H9 (cell line): ENCODE measurements at regions not wholly inside any gene's neighbourhood (a gene's known extent, or its start where the extent isn't known, plus 50 kb on each side); places are given as distances from the start of the nearest gene placed in this dataset.

Source experiments
- DNase-seq: peaks from one replicate; pipeline ENCODE4 v3.0.0-alpha.2; 2017
- H2AFZ ChIP-seq: one replicate; pipeline ENCODE4 v1.6.1; 2013; ENCODE audit warnings: mild to moderate bottlenecking, low read length, control low read depth, moderate library complexity
- H2AK5ac ChIP-seq: 2 replicates; pipeline ENCODE4 v1.6.1; 2013; ENCODE audit warnings: low read length, control low read depth, mixed read lengths; ENCODE audit not compliant: insufficient read length
- H2BK120ac ChIP-seq: one replicate; pipeline ENCODE4 v1.6.1; 2013; ENCODE audit warnings: low read depth, mild to moderate bottlenecking, low read length, control low read depth, inconsistent platforms; ENCODE audit not compliant: poor library complexity, severe bottlenecking
- H2BK12ac ChIP-seq: 2 replicates; pipeline ENCODE4 v1.6.1; 2013; ENCODE audit warnings: low read length, control low read depth, mixed read lengths, low read depth; ENCODE audit not compliant: insufficient read length
- H2BK15ac ChIP-seq: 2 replicates; pipeline ENCODE4 v1.6.1; 2013; ENCODE audit warnings: low read depth, low read length, control low read depth
- H2BK20ac ChIP-seq: one replicate; pipeline ENCODE4 v1.6.1; 2013; ENCODE audit warnings: low read depth, mild to moderate bottlenecking, low read length, control low read depth, inconsistent platforms; ENCODE audit not compliant: poor library complexity, severe bottlenecking
- H2BK5ac ChIP-seq: 2 replicates; pipeline ENCODE4 v1.6.1; 2013; ENCODE audit warnings: low read length, control low read depth, mixed read lengths; ENCODE audit not compliant: insufficient read length
- H3K14ac ChIP-seq: 2 replicates; pipeline ENCODE4 v1.6.1; 2013; ENCODE audit warnings: low read length, control low read depth; ENCODE audit not compliant: insufficient read depth
- H3K18ac ChIP-seq: 2 replicates; pipeline ENCODE4 v1.6.1; 2013; ENCODE audit warnings: low read depth, mild to moderate bottlenecking, mixed read lengths, low read length, control low read depth; ENCODE audit not compliant: insufficient read length
- H3K23ac ChIP-seq: 2 replicates; pipeline ENCODE4 v1.6.1; 2013; ENCODE audit warnings: low read length, control low read depth, mixed read lengths, low read depth; ENCODE audit not compliant: insufficient read length
- H3K23me2 ChIP-seq: 2 replicates; pipeline ENCODE4 v1.6.1; 2013; ENCODE audit warnings: low read depth, mild to moderate bottlenecking, mixed read lengths, low read length, control low read depth; ENCODE audit not compliant: insufficient read length, poor library complexity, severe bottlenecking
- H3K27ac ChIP-seq: 2 replicates; pipeline ENCODE4 v1.5.1; 2013; ENCODE audit warnings: low read length, control low read depth, mixed read lengths, low read depth; ENCODE audit not compliant: insufficient read length
- H3K27me3 ChIP-seq: 2 replicates; pipeline ENCODE4 v1.6.1; 2013; ENCODE audit warnings: low read length, control low read depth, inconsistent platforms; ENCODE audit not compliant: insufficient read depth
- H3K4ac ChIP-seq: 2 replicates; pipeline ENCODE4 v1.6.1; 2013; ENCODE audit warnings: low read depth, mild to moderate bottlenecking, control low read depth, inconsistent platforms, low read length, moderate library complexity
- H3K4me1 ChIP-seq: 2 replicates; pipeline ENCODE4 v1.6.1; 2013; ENCODE audit warnings: low read length, control low read depth, inconsistent platforms; ENCODE audit not compliant: insufficient read depth
- H3K4me2 ChIP-seq: 2 replicates; pipeline ENCODE4 v1.6.1; 2013; ENCODE audit warnings: low read length, control low read depth, mixed read lengths; ENCODE audit not compliant: insufficient read length, insufficient read depth
- H3K56ac ChIP-seq: 2 replicates; pipeline ENCODE4 v1.6.1; 2013; ENCODE audit warnings: low read depth, mild to moderate bottlenecking, mixed read lengths, low read length, control low read depth; ENCODE audit not compliant: insufficient read length
- H3K79me1 ChIP-seq: 2 replicates; pipeline ENCODE4 v1.6.1; 2013; ENCODE audit warnings: low read depth, mild to moderate bottlenecking, moderate library complexity, low read length, control low read depth, inconsistent platforms; ENCODE audit not compliant: insufficient read depth, poor library complexity, severe bottlenecking
- H3K79me2 ChIP-seq: 2 replicates; pipeline ENCODE4 v1.6.1; 2013; ENCODE audit warnings: low read length, control low read depth, inconsistent platforms; ENCODE audit not compliant: insufficient read depth
- H3K9ac ChIP-seq: 2 replicates; pipeline ENCODE4 v1.6.1; 2013; ENCODE audit warnings: low read length, control low read depth, mixed read lengths; ENCODE audit not compliant: insufficient read length; ENCODE audit errors: extremely low read depth
- H3K9me3 ChIP-seq: one replicate; pipeline ENCODE4 v1.6.1; 2013; ENCODE audit warnings: low read depth, low read length, inconsistent platforms; ENCODE audit not compliant: control insufficient read depth
- H3T11ph ChIP-seq: one replicate; pipeline ENCODE4 v1.6.1; 2013; ENCODE audit warnings: mild to moderate bottlenecking, low read length, control low read depth, inconsistent platforms
- H4K20me1 ChIP-seq: one replicate; pipeline ENCODE4 v1.6.1; 2013; ENCODE audit not compliant: control insufficient read depth, insufficient read length, insufficient read depth
- H4K5ac ChIP-seq: 2 replicates; pipeline ENCODE4 v1.6.1; 2013; ENCODE audit warnings: low read depth, mild to moderate bottlenecking, mixed read lengths, low read length, control low read depth; ENCODE audit not compliant: insufficient read length
- H4K8ac ChIP-seq: replicated peaks from 2 replicates; pipeline ENCODE4 v1.6.1; 2013; ENCODE audit warnings: low read length, control low read depth, mixed read lengths, low read depth; ENCODE audit not compliant: insufficient read length
- H4K91ac ChIP-seq: 2 replicates; pipeline ENCODE4 v1.6.1; 2013; ENCODE audit warnings: low read depth, mild to moderate bottlenecking, moderate library complexity, mixed read lengths, low read length, control low read depth; ENCODE audit not compliant: insufficient read length
- H3K27ac Mint-ChIP-seq, 3 experiments: 2 replicates in 2 of 3; 3 replicates in 1 of 3; pipeline ENCODE4 v1.8.0; 2020 to 2021; ENCODE audit warnings: mixed read lengths in 3 of 3, mild to moderate bottlenecking in 1 of 3, moderate library complexity in 1 of 3
- H3K27me3 Mint-ChIP-seq: 2 replicates; pipeline ENCODE4 v1.8.0; 2021; ENCODE audit warnings: low read depth, mild to moderate bottlenecking, moderate library complexity, mixed read lengths
- H3K36me3 Mint-ChIP-seq, 3 experiments: 2 replicates in 2 of 3; 3 replicates in 1 of 3; pipeline ENCODE4 v1.8.0; 2020 to 2021; ENCODE audit warnings: low read depth in 3 of 3, mixed read lengths in 3 of 3; ENCODE audit not compliant: insufficient read depth in 1 of 3
- H3K4me1 Mint-ChIP-seq, 2 experiments: 2 replicates each; pipeline ENCODE4 v1.8.0; 2020; ENCODE audit warnings: mixed read lengths in 2 of 2
- H3K4me3 Mint-ChIP-seq, 2 experiments: 2 replicates in 1 of 2; 3 replicates in 1 of 2; pipeline ENCODE4 v1.8.0; 2020 to 2021; ENCODE audit warnings: mild to moderate bottlenecking in 2 of 2, mixed read lengths in 2 of 2, moderate library complexity in 1 of 2
- H3K9me3 Mint-ChIP-seq, 2 experiments: 2 replicates in 1 of 2; 3 replicates in 1 of 2; pipeline ENCODE4 v1.8.0; 2020; ENCODE audit warnings: mild to moderate bottlenecking in 2 of 2, mixed read lengths in 2 of 2, moderate library complexity in 1 of 2
- WGBS: extraction: QIAGEN DNeasy Blood & Tissue Kit; methylation state at CpG from one replicate; pipeline ENCODE4 v1.1.7; 2013; ENCODE audit warnings: missing lambda C conversion rate, low lambda C conversion rate, mixed read lengths; ENCODE audit not compliant: insufficient read length; ENCODE audit errors: extremely low coverage; 5-methylcytosine and 5-hydroxymethylcytosine counted together
- TF ChIP-seq, protein P1 (sequence below): fragments of 200-600 bp; sonication (generic); conservative IDR thresholded peaks from 3 replicates; pipeline ENCODE4 v1.8.0; 2021; ENCODE audit warnings: antibody characterized with exemption, mild to moderate bottlenecking

DNA sequence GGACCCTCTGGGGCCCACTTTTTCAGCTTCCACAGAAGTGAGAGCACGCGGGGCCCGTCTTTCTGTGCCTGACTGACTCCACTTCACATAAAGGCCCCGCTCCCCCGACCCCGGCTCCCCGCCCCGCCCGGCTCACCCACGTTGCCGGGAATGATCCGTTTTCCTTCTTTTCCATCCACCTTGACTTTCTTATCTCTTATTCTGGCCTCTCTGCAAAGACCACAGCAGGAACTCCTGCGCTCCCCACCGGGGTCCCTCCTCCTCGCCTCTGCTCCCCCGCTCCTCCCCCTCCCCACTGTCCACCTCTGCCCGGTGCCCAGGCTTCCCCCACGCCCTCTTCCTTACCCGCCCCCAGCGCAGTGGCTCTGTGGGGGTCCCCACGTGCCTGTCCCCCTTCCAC, 54.2 kb upstream of the CLDN24 start:
- no peak overlapping the region for H3K4me3 Mint-ChIP-seq
- Histone ChIP-seq H3K27me3 (no peaks in the 10 kb centered on the region), H2BK20ac (no peak overlapping the region), H2BK12ac (no peak overlapping the region), H4K5ac (no peak overlapping the region), H3K56ac (no peak overlapping the region), H2AFZ (no peak overlapping the region), H2BK15ac (no peak overlapping the region), H3K79me1 (no peaks in the 10 kb centered on the region), H2BK120ac (no peak overlapping the region), H4K20me1 (no peaks in the 10 kb centered on the region), H3K4ac (no peak overlapping the region), H3K23ac (no peak overlapping the region), H2BK5ac (no peak overlapping the region), H3K9ac (no peak overlapping the region), H3K23me2 (no peaks in the 10 kb centered on the region), H4K8ac (no peak overlapping the region), H3K9me3 (peaks cover 10% of the 10 kb centered on the region), H3K79me2 (no peaks in the 10 kb centered on the region), H3K18ac (no peak overlapping the region), H2AK5ac (no peak overlapping the region), H3K4me1 (no peaks in the 10 kb centered on the region), H3K27ac (no peak overlapping the region), H4K91ac (no peak overlapping the region), H3K4me2 (no peak overlapping the region), H3T11ph (no peak overlapping the region), H3K14ac (no peak overlapping the region)
- TF ChIP-seq, protein P1, sequence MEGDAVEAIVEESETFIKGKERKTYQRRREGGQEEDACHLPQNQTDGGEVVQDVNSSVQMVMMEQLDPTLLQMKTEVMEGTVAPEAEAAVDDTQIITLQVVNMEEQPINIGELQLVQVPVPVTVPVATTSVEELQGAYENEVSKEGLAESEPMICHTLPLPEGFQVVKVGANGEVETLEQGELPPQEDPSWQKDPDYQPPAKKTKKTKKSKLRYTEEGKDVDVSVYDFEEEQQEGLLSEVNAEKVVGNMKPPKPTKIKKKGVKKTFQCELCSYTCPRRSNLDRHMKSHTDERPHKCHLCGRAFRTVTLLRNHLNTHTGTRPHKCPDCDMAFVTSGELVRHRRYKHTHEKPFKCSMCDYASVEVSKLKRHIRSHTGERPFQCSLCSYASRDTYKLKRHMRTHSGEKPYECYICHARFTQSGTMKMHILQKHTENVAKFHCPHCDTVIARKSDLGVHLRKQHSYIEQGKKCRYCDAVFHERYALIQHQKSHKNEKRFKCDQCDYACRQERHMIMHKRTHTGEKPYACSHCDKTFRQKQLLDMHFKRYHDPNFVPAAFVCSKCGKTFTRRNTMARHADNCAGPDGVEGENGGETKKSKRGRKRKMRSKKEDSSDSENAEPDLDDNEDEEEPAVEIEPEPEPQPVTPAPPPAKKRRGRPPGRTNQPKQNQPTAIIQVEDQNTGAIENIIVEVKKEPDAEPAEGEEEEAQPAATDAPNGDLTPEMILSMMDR, result no peak
- no peak for DNase-seq
- peaks cover 5 to 11% of the 10 kb centered on the region in 2 experiments for H3K4me1 Mint-ChIP-seq
- peaks cover 4% of the 10 kb centered on the region for H3K27me3 Mint-ChIP-seq
- H3K36me3 Mint-ChIP-seq, result peaks cover 20 to 27% (median 20%) of the 10 kb centered on the region in 3 experiments
- H3K9me3 Mint-ChIP-seq, result peaks cover 45 to 56% of the 10 kb centered on the region in 2 experiments
- H3K27ac Mint-ChIP-seq, result no peak overlapping the region
- WGBS, result no CpG with 5 or more reads among the region's 21 CpGs
